Sigmoid colon (tissue), 4 donors: ENCODE measurements at regions not wholly inside any gene's neighbourhood (a gene's known extent, or its start where the extent isn't known, plus 50 kb on each side); places are given as distances from the start of the nearest gene placed in this dataset.

Experiments used
- POLR2AphosphoS5 ChIP-seq, 4 donors: sonication (generic); formaldehyde crosslinking; IDR thresholded peaks; one replicate each; pipeline ENCODE4 v1.6.1; 2017; ENCODE audit warnings: antibody characterized with exemption in 4 of 4
- TF ChIP-seq, protein P1 (sequence below), 4 experiments: fragments of 450-650 bp in 3 of 4; fragments of 200-600 bp in 1 of 4; IDR thresholded peaks; one replicate each; pipeline ENCODE4 v1.5.1; 2016 to 2019; ENCODE audit warnings: antibody characterized with exemption in 4 of 4, mild to moderate bottlenecking in 3 of 4, moderate library complexity in 2 of 4

- TF ChIP-seq POLR2AphosphoS5 (IDR thresholded peaks at IDR 0.05): no peak
- TF ChIP-seq, protein P1, sequence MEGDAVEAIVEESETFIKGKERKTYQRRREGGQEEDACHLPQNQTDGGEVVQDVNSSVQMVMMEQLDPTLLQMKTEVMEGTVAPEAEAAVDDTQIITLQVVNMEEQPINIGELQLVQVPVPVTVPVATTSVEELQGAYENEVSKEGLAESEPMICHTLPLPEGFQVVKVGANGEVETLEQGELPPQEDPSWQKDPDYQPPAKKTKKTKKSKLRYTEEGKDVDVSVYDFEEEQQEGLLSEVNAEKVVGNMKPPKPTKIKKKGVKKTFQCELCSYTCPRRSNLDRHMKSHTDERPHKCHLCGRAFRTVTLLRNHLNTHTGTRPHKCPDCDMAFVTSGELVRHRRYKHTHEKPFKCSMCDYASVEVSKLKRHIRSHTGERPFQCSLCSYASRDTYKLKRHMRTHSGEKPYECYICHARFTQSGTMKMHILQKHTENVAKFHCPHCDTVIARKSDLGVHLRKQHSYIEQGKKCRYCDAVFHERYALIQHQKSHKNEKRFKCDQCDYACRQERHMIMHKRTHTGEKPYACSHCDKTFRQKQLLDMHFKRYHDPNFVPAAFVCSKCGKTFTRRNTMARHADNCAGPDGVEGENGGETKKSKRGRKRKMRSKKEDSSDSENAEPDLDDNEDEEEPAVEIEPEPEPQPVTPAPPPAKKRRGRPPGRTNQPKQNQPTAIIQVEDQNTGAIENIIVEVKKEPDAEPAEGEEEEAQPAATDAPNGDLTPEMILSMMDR (IDR thresholded peaks at IDR 0.05): no peak
Measured at GRCh38 chr3:40615110-40615915, 90.6 kb downstream of the ZNF621 start.
